ENCODE measurements at regions not wholly inside any gene's neighbourhood (a gene's known extent, or its start where the extent isn't known, plus 50 kb on each side); places are given as distances from the start of the nearest gene placed in this dataset.
A peak's percentile ranks its signal among the peaks of the same experiment; 100 is the strongest.

- Mint-ChIP-seq H3K27me3 (peaks cover 0 to 11% (median 0%) of the 10 kb centered on the region in 5 donors), H3K27ac (no peak overlapping the region), H3K4me1 (peaks cover 0 to 6% (median 0%) of the 10 kb centered on the region in 7 donors), H3K4me3 (no peak overlapping the region), H3K9me3 (peaks cover 0 to 4% (median 1%) of the 10 kb centered on the region in 11 donors), H3K36me3 (peaks cover 0 to under 1% (median 0%) of the 10 kb centered on the region in 5 donors)
- H3K4me1 ChIP-seq (ENCODE audit: control insufficient read depth in 2 of 2, insufficient read depth in 2 of 2, low read length in 2 of 2): no peaks in the 10 kb centered on the region
- H3K4me3 ChIP-seq (ENCODE audit: low read length): no peak overlapping the region
- H3K27ac ChIP-seq (ENCODE audit: low read depth, low read length): no peak overlapping the region
- POLR2A ChIA-PET: no interaction called here
- intact Hi-C loops (cut with micrococcal nuclease): no loop called here
- CTCF ChIA-PET: interaction anchor here (0.7 kb wide), 1 partner anchor 1832 kb away, joined by 3 read pairs; no protein-coding TSS in a partner anchor
- DNase-seq (no peak), ATAC-seq (no peak)
- H3K36me3 ChIP-seq (ENCODE audit: control insufficient read depth in 2 of 3, insufficient read depth in 3 of 3, low read length in 3 of 3): no peaks in the 10 kb centered on the region
- H3K27me3 ChIP-seq (ENCODE audit: control insufficient read depth in 2 of 2, insufficient read depth in 2 of 2, low read length in 2 of 2): no peaks in the 10 kb centered on the region
- H3K9me3 ChIP-seq (ENCODE audit: control insufficient read depth in 2 of 3, low read length in 3 of 3): no peaks in the 10 kb centered on the region
These were observed 204.7 kb upstream of the HS3ST1 start for GRCh38 chr4:11633430-11633829.

- no peak for DNase-seq
- Mint-ChIP-seq H3K4me3 (no peak overlapping the region), H3K27me3 (peaks cover 0 to 11% (median 0%) of the 10 kb centered on the region in 5 donors), H3K9me3 (peaks cover 0 to 4% (median 0%) of the 10 kb centered on the region in 11 donors), H3K27ac (no peak overlapping the region), H3K4me1 (peaks cover 0 to 6% (median 0%) of the 10 kb centered on the region in 7 donors), H3K36me3 (no peaks in the 10 kb centered on the region)
- no peak for ATAC-seq
- Histone ChIP-seq H3K36me3 (ENCODE audit: control insufficient read depth in 2 of 3, insufficient read depth in 3 of 3, low read length in 3 of 3) (no peaks in the 10 kb centered on the region), H3K4me3 (ENCODE audit: low read length) (no peak overlapping the region), H3K27ac (ENCODE audit: low read depth, low read length) (no peak overlapping the region), H3K27me3 (ENCODE audit: control insufficient read depth in 2 of 2, insufficient read depth in 2 of 2, low read length in 2 of 2) (no peaks in the 10 kb centered on the region), H3K4me1 (ENCODE audit: control insufficient read depth in 2 of 2, insufficient read depth in 2 of 2, low read length in 2 of 2) (no peaks in the 10 kb centered on the region), H3K9me3 (ENCODE audit: control insufficient read depth in 2 of 3, low read length in 3 of 3) (no peaks in the 10 kb centered on the region)
- ChIA-PET POLR2A (no interaction called here), CTCF (no interaction called here)
- intact Hi-C loops (cut with micrococcal nuclease): no loop called here
These were observed 203.8 kb upstream of the HS3ST1 start for GRCh38 chr4:11632483-11632882.

DNA sequence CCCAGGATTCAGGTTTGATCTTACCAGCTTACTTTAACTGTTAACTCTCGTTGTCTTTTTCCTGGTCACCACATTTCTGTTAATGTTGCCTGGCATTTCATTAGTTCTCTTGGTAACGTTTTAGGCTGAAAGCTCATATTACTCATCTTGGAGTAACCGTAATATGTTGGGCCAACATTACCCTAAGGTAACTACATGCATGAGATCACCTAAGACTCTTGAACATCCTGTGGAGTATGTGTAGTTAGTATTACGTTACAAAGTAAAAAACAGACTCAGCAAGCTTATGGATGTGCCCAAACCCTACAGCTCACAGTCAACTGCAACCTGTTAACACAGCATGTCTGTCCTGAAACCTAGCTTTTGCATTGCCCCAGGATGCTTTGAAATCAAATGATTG is 203.3 kb upstream of the HS3ST1 start:
- Mint-ChIP-seq H3K4me3 (no peak overlapping the region), H3K4me1 (peaks cover 0 to 6% (median 0%) of the 10 kb centered on the region in 7 donors), H3K27ac (no peak overlapping the region), H3K9me3 (peaks cover 0 to 3% (median 0%) of the 10 kb centered on the region in 11 donors), H3K36me3 (no peaks in the 10 kb centered on the region), H3K27me3 (peaks cover 0 to 10% (median 3%) of the 10 kb centered on the region in 5 donors)
- no peaks in the 10 kb centered on the region for H3K27me3 ChIP-seq (ENCODE audit: control insufficient read depth in 2 of 2, insufficient read depth in 2 of 2, low read length in 2 of 2)
- no peak overlapping the region for H3K27ac ChIP-seq (ENCODE audit: low read depth, low read length)
- no peak overlapping the region for H3K4me3 ChIP-seq (ENCODE audit: low read length)
- H3K4me1 ChIP-seq (ENCODE audit: control insufficient read depth in 2 of 2, insufficient read depth in 2 of 2, low read length in 2 of 2): no peaks in the 10 kb centered on the region
- no peaks in the 10 kb centered on the region for H3K9me3 ChIP-seq (ENCODE audit: control insufficient read depth in 2 of 3, low read length in 3 of 3)
- POLR2A ChIA-PET: no interaction called here
- intact Hi-C loops (cut with micrococcal nuclease): no loop called here
- no peak for ATAC-seq
- DNase-seq: no peak
- H3K36me3 ChIP-seq (ENCODE audit: control insufficient read depth in 2 of 3, insufficient read depth in 3 of 3, low read length in 3 of 3): no peaks in the 10 kb centered on the region
- CTCF ChIA-PET: no interaction called here

GRCh38 chr4:11631416-11631815 is 202.7 kb upstream of the HS3ST1 start:
- no peaks in the 10 kb centered on the region for H3K36me3 ChIP-seq (ENCODE audit: control insufficient read depth in 2 of 3, insufficient read depth in 3 of 3, low read length in 3 of 3)
- H3K4me3 ChIP-seq (ENCODE audit: low read length): no peak overlapping the region
- ATAC-seq (no peak), DNase-seq (no peak)
- no peaks in the 10 kb centered on the region for H3K36me3 Mint-ChIP-seq
- peaks cover 0 to 3% (median 0%) of the 10 kb centered on the region in 11 donors for H3K9me3 Mint-ChIP-seq
- CTCF ChIA-PET: no interaction called here
- no peak overlapping the region for H3K27ac ChIP-seq (ENCODE audit: low read depth, low read length)
- H3K4me3 Mint-ChIP-seq: no peak overlapping the region
- peaks cover 0 to 9% (median 4%) of the 10 kb centered on the region in 5 donors for H3K27me3 Mint-ChIP-seq
- H3K4me1 Mint-ChIP-seq: peaks cover 0 to 5% (median 0%) of the 10 kb centered on the region in 7 donors
- POLR2A ChIA-PET: no interaction called here
- no peaks in the 10 kb centered on the region for H3K27me3 ChIP-seq (ENCODE audit: control insufficient read depth in 2 of 2, insufficient read depth in 2 of 2, low read length in 2 of 2)
- no peaks in the 10 kb centered on the region for H3K9me3 ChIP-seq (ENCODE audit: control insufficient read depth in 2 of 3, low read length in 3 of 3)
- H3K4me1 ChIP-seq (ENCODE audit: control insufficient read depth in 2 of 2, insufficient read depth in 2 of 2, low read length in 2 of 2): no peaks in the 10 kb centered on the region
- no peak overlapping the region for H3K27ac Mint-ChIP-seq
- intact Hi-C loops (cut with micrococcal nuclease): no loop called here

- Histone ChIP-seq H3K27me3 (ENCODE audit: control insufficient read depth in 2 of 2, insufficient read depth in 2 of 2, low read length in 2 of 2) (no peaks in the 10 kb centered on the region), H3K4me3 (ENCODE audit: low read length) (no peak overlapping the region), H3K4me1 (ENCODE audit: control insufficient read depth in 2 of 2, insufficient read depth in 2 of 2, low read length in 2 of 2) (no peaks in the 10 kb centered on the region), H3K27ac (ENCODE audit: low read depth, low read length) (no peak overlapping the region), H3K9me3 (ENCODE audit: control insufficient read depth in 2 of 3, low read length in 3 of 3) (no peaks in the 10 kb centered on the region), H3K36me3 (ENCODE audit: control insufficient read depth in 2 of 3, insufficient read depth in 3 of 3, low read length in 3 of 3) (no peaks in the 10 kb centered on the region)
- Mint-ChIP-seq H3K4me1 (peaks cover 0 to 1% (median 0%) of the 10 kb centered on the region in 7 donors), H3K27ac (peak overlapping the region in 1 of 9 donors; percentile 3), H3K4me3 (no peak overlapping the region), H3K27me3 (peaks cover 0 to 10% (median 4%) of the 10 kb centered on the region in 5 donors), H3K36me3 (no peaks in the 10 kb centered on the region), H3K9me3 (no peaks in the 10 kb centered on the region)
- DNase-seq (no peak), ATAC-seq (no peak)
- ChIA-PET CTCF (interaction anchor here (1.0 kb wide), 1 partner anchor 18 kb away, joined by 3 read pairs; no protein-coding TSS in a partner anchor), POLR2A (no interaction called here)
- intact Hi-C loops (cut with micrococcal nuclease): no loop called here
These were observed 199.5 kb upstream of the HS3ST1 start for GRCh38 chr4:11628093-11628725.

DNA sequence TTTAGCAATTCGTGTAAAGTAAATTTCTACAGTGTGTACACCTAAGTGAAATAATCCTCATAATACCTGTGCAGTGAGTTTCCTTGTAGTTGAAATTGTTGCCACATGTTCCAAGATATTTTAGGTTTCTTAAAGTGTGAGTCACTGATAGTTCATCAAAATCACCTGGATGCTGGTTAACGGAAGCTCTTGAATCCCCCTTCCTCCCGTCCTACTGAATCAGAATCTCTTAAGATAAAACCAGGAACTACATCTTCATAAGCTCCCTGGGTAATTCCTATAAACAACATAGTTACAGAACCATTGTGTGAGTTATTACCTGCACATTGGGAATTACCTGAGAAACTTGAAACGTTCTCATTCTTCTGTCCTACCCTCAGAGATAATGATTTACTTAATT is 197.4 kb upstream of the HS3ST1 start:
- peaks cover 0 to 1% (median 0%) of the 10 kb centered on the region in 7 donors for H3K4me1 Mint-ChIP-seq
- ATAC-seq: no peak

DNA sequence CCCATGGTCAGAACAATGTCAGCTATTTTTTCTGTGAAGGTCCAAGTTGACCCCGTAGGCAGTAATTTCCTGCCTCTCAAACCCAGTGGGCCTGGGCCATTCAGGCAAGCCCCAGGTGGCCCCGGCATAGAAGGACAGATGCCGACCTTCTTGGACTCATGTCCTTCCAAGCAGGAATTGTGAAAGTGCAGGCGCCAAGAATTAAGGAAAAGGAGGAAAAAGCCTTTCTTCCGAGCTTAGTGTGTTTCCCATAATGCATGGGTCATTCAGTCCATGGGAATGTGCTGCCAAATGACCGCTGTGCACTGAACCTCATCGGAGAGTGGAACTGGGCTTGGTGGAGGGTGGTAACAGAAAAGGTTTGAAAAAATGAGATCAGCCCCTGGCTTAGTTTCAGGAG is 196.5 kb upstream of the HS3ST1 start:
- DNase-seq (no peak), ATAC-seq (no peak)
- Histone ChIP-seq H3K9me3 (ENCODE audit: control insufficient read depth in 2 of 3, low read length in 3 of 3) (no peaks in the 10 kb centered on the region), H3K27me3 (ENCODE audit: control insufficient read depth in 2 of 2, insufficient read depth in 2 of 2, low read length in 2 of 2) (no peaks in the 10 kb centered on the region), H3K4me1 (ENCODE audit: control insufficient read depth in 2 of 2, insufficient read depth in 2 of 2, low read length in 2 of 2) (no peaks in the 10 kb centered on the region), H3K27ac (ENCODE audit: low read depth, low read length) (no peak overlapping the region), H3K36me3 (ENCODE audit: control insufficient read depth in 2 of 3, insufficient read depth in 3 of 3, low read length in 3 of 3) (no peaks in the 10 kb centered on the region), H3K4me3 (ENCODE audit: low read length) (no peak overlapping the region)
- Mint-ChIP-seq H3K27ac (no peak overlapping the region), H3K4me3 (no peak overlapping the region), H3K9me3 (no peaks in the 10 kb centered on the region), H3K36me3 (no peaks in the 10 kb centered on the region), H3K4me1 (no peaks in the 10 kb centered on the region), H3K27me3 (peaks cover 0 to 9% (median 4%) of the 10 kb centered on the region in 5 donors)
- CTCF ChIA-PET: no interaction called here
- intact Hi-C loops (cut with micrococcal nuclease): no loop called here
- POLR2A ChIA-PET: no interaction called here

More for the DNA sequence above, 197.4 kb upstream of the HS3ST1 start:
- Histone ChIP-seq H3K27me3 (ENCODE audit: control insufficient read depth in 2 of 2, insufficient read depth in 2 of 2, low read length in 2 of 2) (no peaks in the 10 kb centered on the region), H3K4me1 (ENCODE audit: control insufficient read depth in 2 of 2, insufficient read depth in 2 of 2, low read length in 2 of 2) (no peaks in the 10 kb centered on the region), H3K4me3 (ENCODE audit: low read length) (no peak overlapping the region), H3K36me3 (ENCODE audit: control insufficient read depth in 2 of 3, insufficient read depth in 3 of 3, low read length in 3 of 3) (no peaks in the 10 kb centered on the region), H3K27ac (ENCODE audit: low read depth, low read length) (no peak overlapping the region), H3K9me3 (ENCODE audit: control insufficient read depth in 2 of 3, low read length in 3 of 3) (no peaks in the 10 kb centered on the region)
- Mint-ChIP-seq H3K36me3 (no peaks in the 10 kb centered on the region), H3K9me3 (no peaks in the 10 kb centered on the region), H3K27ac (no peak overlapping the region), H3K4me3 (no peak overlapping the region), H3K27me3 (peaks cover 0 to 9% (median 4%) of the 10 kb centered on the region in 5 donors)
- ChIA-PET POLR2A (no interaction called here), CTCF (interaction anchor here (0.6 kb wide), 1 partner anchor 32 kb away, joined by 3 read pairs; no protein-coding TSS in a partner anchor)
- DNase-seq: no peak
- intact Hi-C loops (cut with micrococcal nuclease): no loop called here

Data from naive thymus-derived CD4-positive, alpha-beta T cell (primary cell).